Upper lobe of left lung (tissue), 6 donors: ENCODE measurements at regions not wholly inside any gene's neighbourhood (a gene's known extent, or its start where the extent isn't known, plus 50 kb on each side); places are given as distances from the start of the nearest gene placed in this dataset.

Experiments
- ATAC-seq, 2 donors: fragments of 200-7000 bp; cut with Tn5 transposase; one replicate each; pipeline ENCODE4 v1.9.1; 2022; ENCODE audit warnings: mild to moderate bottlenecking in 2 of 2, moderate library complexity in 2 of 2; ENCODE audit not compliant: low FRiP score in 2 of 2
- DNase-seq, 2 donors: peaks; one replicate each; pipeline ENCODE4 v3.0.0-alpha.2; 2019 to 2020
- H3K27ac ChIP-seq, 4 donors: fragments of 200-600 bp; sonication (generic); one replicate each; pipeline ENCODE4 v1.5.1; 2016 to 2019
- H3K27me3 ChIP-seq, 4 donors: fragments of 200-600 bp; sonication (generic); one replicate each; pipeline ENCODE4 v1.5.1; 2017 to 2019
- H3K36me3 ChIP-seq, 4 donors: fragments of 200-600 bp; sonication (generic); one replicate each; pipeline ENCODE4 v1.5.1; 2016 to 2019
- H3K4me1 ChIP-seq, 4 donors: fragments of 200-600 bp; sonication (generic); one replicate each; pipeline ENCODE4 v1.5.1; 2018 to 2019
- H3K4me3 ChIP-seq, 4 donors: fragments of 200-600 bp; sonication (generic); one replicate each; pipeline ENCODE4 v1.5.1; 2017 to 2019; ENCODE audit warnings: mild to moderate bottlenecking in 2 of 4, moderate library complexity in 1 of 4
- H3K9me3 ChIP-seq, 4 donors: fragments of 200-600 bp; sonication (generic); one replicate each; pipeline ENCODE4 v1.5.1; 2018 to 2019
- EP300 ChIP-seq, 4 donors: sonication (generic); formaldehyde crosslinking; IDR thresholded peaks; one replicate each; pipeline ENCODE4 v1.5.1; 2017; ENCODE audit warnings: antibody characterized with exemption in 4 of 4, control low read depth in 2 of 4
- POLR2A ChIP-seq, 4 donors: fragments of 450-650 bp; IDR thresholded peaks; one replicate each; pipeline ENCODE4 v1.5.1; 2016 to 2017; ENCODE audit warnings: antibody characterized with exemption in 4 of 4, mild to moderate bottlenecking in 2 of 4
- POLR2AphosphoS5 ChIP-seq, 2 donors: sonication (generic); formaldehyde crosslinking; IDR thresholded peaks; one replicate each; pipeline ENCODE4 v1.5.1; 2017; ENCODE audit warnings: antibody characterized with exemption in 2 of 2
- WGBS, 2 donors: methylation state at CpG; one replicate each; pipeline ENCODE4 v1.1.5; 2017 to 2018; 5-methylcytosine and 5-hydroxymethylcytosine counted together
- TF ChIP-seq, protein P1 (sequence below), 6 experiments: fragments of 450-650 bp in 4 of 6; fragments of 200-600 bp in 2 of 6; sonication (generic) in 2 of 6; IDR thresholded peaks; one replicate each; pipeline ENCODE4 v1.5.1; 2016 to 2019; ENCODE audit warnings: antibody characterized with exemption in 6 of 6
- donor health status: DM: no; HTN: no; CAD: no; lungs with moderate emphysema.
- donor health status: DM: no; HTN: yes; CAD: no; lungs with severe emphysema.

DNA sequence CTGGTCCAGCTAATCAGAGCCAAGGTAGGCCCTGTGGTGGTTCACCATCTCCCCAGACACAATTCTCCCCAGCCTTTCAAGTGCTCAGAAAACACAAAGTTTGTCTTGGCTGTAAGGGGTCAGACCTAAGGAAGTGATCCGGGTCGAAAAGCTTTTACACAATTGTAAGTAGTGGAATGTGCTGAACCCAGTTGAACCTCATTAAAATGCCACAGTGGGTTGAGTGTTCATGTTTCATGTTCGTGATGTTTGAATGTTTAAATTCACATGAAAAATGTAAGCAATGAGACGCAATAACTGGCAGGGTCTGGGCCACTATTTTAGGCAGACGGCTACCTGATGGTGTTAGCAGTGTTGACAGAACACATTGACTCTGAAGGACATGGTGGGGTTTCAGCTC lies 60.9 kb upstream of the JDP2 start:
- no peak for ATAC-seq
- no peak for TF ChIP-seq POLR2AphosphoS5 (IDR thresholded peaks at IDR 0.05)
- no peak for TF ChIP-seq EP300 (IDR thresholded peaks at IDR 0.05)
- TF ChIP-seq, protein P1, sequence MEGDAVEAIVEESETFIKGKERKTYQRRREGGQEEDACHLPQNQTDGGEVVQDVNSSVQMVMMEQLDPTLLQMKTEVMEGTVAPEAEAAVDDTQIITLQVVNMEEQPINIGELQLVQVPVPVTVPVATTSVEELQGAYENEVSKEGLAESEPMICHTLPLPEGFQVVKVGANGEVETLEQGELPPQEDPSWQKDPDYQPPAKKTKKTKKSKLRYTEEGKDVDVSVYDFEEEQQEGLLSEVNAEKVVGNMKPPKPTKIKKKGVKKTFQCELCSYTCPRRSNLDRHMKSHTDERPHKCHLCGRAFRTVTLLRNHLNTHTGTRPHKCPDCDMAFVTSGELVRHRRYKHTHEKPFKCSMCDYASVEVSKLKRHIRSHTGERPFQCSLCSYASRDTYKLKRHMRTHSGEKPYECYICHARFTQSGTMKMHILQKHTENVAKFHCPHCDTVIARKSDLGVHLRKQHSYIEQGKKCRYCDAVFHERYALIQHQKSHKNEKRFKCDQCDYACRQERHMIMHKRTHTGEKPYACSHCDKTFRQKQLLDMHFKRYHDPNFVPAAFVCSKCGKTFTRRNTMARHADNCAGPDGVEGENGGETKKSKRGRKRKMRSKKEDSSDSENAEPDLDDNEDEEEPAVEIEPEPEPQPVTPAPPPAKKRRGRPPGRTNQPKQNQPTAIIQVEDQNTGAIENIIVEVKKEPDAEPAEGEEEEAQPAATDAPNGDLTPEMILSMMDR (IDR thresholded peaks at IDR 0.05) = no peak
- TF ChIP-seq POLR2A (IDR thresholded peaks at IDR 0.05) = no peak
- Histone ChIP-seq H3K9me3 (no peaks in the 10 kb centered on the region), H3K4me1 (peaks cover 0 to 3% (median 0%) of the 10 kb centered on the region in 4 donors), H3K4me3 (no peak overlapping the region), H3K36me3 (no peaks in the 10 kb centered on the region), H3K27me3 (no peaks in the 10 kb centered on the region), H3K27ac (no peak overlapping the region)
- WGBS, 2 donors = 47 to 56% methylated on average over 5 of the region's 5 CpGs
- DNase-seq = no peak

DNA sequence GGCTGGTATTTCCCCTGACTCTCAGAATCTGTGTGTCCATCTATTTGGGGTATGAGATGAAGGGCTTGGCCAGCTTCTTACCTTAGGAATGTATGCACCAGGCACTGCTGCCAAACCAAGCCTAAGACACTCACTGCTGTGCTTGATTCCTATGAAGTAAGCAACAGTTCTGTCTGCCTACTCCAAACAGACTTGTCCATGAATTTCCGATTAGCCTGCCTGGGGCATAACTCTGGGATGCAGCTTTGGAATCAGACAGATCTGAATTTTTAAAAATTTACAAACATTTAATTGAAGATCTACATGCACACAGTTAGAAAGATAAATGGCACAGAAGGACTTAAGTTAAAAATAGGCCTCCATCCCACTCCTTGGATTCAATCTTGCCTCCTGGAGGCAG lies 59.5 kb upstream of the JDP2 start:
- Histone ChIP-seq H3K9me3 (no peaks in the 10 kb centered on the region), H3K27ac (no peak overlapping the region), H3K27me3 (no peaks in the 10 kb centered on the region), H3K4me1 (peaks cover 0 to 2% (median 0%) of the 10 kb centered on the region in 4 donors), H3K4me3 (no peak overlapping the region), H3K36me3 (no peaks in the 10 kb centered on the region)
- WGBS, 2 donors = 94 to 100% methylated on average over 1 of the region's 1 CpG
- ATAC-seq (no peak), DNase-seq (no peak)
- no peak for TF ChIP-seq EP300 (IDR thresholded peaks at IDR 0.05)
- TF ChIP-seq, protein P1 (IDR thresholded peaks at IDR 0.05) = no peak
- TF ChIP-seq POLR2AphosphoS5 (IDR thresholded peaks at IDR 0.05) = no peak
- TF ChIP-seq POLR2A (IDR thresholded peaks at IDR 0.05) = no peak

DNA sequence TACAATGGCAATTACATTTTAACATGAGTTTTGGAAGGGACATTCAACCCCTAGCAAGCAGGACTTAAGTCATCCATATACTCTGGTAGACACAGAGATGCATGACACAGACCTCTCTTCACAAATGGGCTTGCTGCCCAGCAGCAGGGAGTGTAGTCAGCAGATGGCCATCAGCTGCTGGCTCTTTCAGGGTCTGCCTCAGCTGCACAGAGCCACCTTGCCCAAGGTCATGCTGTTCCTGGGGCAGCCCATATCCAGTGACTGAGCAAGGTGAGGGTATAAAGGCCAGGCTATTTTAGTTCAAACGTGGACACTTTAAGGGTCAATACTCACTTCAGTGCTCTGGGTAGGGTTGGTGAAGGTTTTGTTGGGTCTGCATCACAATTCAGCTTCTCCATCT lies 58.3 kb upstream of the JDP2 start:
- H3K4me3 ChIP-seq = no peak overlapping the region
- 67 to 73% methylated on average over 1 of the region's 1 CpG for WGBS, 2 donors
- H3K4me1 ChIP-seq = no peaks in the 10 kb centered on the region
- ATAC-seq (no peak), DNase-seq (no peak)
- no peaks in the 10 kb centered on the region for H3K36me3 ChIP-seq
- TF ChIP-seq POLR2AphosphoS5 (IDR thresholded peaks at IDR 0.05) (no peak), POLR2A (IDR thresholded peaks at IDR 0.05) (no peak), EP300 (IDR thresholded peaks at IDR 0.05) (no peak)
- TF ChIP-seq, protein P1 (IDR thresholded peaks at IDR 0.05) = no peak
- no peaks in the 10 kb centered on the region for H3K9me3 ChIP-seq
- H3K27ac ChIP-seq = no peak overlapping the region
- H3K27me3 ChIP-seq = no peaks in the 10 kb centered on the region

DNA sequence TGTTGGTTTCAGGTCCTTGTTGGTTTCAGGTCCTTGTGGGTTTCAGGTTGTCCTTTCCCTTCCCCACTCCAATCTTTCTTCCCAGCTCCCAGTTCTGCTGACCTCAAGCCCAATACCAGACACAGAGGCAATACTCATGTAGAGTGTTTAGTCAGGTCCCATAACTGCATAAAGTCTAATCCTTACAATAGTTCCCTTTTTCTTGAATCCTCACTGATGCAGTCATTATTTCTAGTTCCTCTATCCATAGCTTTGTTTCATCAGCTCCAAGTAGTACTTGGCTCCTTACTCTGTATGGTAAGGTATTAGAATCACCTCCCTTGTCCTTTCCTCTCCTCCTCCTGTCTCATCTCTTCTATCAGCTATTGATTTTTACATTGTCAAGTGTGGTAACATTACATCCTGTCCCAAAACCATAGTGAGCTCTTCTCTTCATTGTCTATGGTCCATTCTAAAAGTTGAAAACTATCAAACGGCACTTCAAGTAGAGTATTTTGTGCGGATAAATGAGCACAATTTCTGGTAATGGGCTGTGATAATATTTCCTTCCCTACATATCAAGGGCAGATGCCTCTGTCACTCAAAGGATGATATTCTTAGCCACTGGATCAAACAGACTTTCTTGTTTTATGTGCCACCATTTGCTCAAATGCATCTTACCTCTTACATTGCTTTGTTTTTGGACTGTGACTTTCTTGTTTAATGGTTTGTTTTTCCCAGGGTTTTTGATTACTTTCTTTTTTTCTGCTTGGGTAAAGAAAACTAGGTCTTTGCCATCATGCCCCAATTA lies 57.2 kb upstream of the JDP2 start:
- Histone ChIP-seq H3K36me3 (no peaks in the 10 kb centered on the region), H3K4me3 (no peak overlapping the region), H3K27ac (peak overlapping the region in 1 of 4 donors; percentile 32), H3K9me3 (no peaks in the 10 kb centered on the region), H3K4me1 (no peaks in the 10 kb centered on the region), H3K27me3 (no peaks in the 10 kb centered on the region)
- 94 to 95% methylated on average over 2 of the region's 2 CpGs for WGBS, 2 donors
- TF ChIP-seq, protein P1 (IDR thresholded peaks at IDR 0.05) = no peak
- no peak for TF ChIP-seq EP300 (IDR thresholded peaks at IDR 0.05)
- TF ChIP-seq POLR2AphosphoS5 (IDR thresholded peaks at IDR 0.05) = no peak
- TF ChIP-seq POLR2A (IDR thresholded peaks at IDR 0.05) = no peak
- peak; percentile 31 to 75 for ATAC-seq
- no peak for DNase-seq

DNA sequence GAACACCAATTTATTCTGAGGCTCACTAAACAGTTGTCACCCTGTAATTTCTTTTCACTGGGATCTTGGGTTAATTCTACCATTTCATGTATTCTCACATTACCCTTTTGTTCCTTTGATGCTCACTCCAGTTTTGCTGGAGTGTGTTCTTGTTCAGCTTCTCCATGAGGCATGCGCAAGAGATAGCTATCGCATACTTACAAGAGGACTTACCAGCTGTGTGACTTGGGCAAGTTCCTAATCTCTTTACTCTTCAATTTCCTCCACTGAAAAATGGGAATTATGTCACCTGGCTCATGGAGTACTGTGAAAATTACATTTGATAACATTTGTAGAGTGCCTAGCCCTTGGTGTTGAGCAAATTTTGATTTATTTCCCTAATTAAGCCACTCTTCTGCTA lies 56.5 kb upstream of the JDP2 start:
- no peak for ATAC-seq

More for the DNA sequence above, 56.5 kb upstream of the JDP2 start:
- WGBS, 2 donors = 92 to 93% methylated on average over 2 of the region's 2 CpGs
- no peaks in the 10 kb centered on the region for H3K36me3 ChIP-seq
- no peak for DNase-seq
- H3K9me3 ChIP-seq = no peaks in the 10 kb centered on the region
- H3K4me3 ChIP-seq = no peak overlapping the region
- no peaks in the 10 kb centered on the region for H3K4me1 ChIP-seq
- no peaks in the 10 kb centered on the region for H3K27me3 ChIP-seq
- TF ChIP-seq EP300 (IDR thresholded peaks at IDR 0.05) (no peak), POLR2A (IDR thresholded peaks at IDR 0.05) (no peak), POLR2AphosphoS5 (IDR thresholded peaks at IDR 0.05) (no peak)
- TF ChIP-seq, protein P1 (IDR thresholded peaks at IDR 0.05) = no peak
- no peak overlapping the region for H3K27ac ChIP-seq
